Endothelial cell of umbilical vein (primary cell): ENCODE measurements at regions not wholly inside any gene's neighbourhood (a gene's known extent, or its start where the extent isn't known, plus 50 kb on each side); places are given as distances from the start of the nearest gene placed in this dataset.

Experiments
- BruUV-seq: library from RNA; stranded (reverse); fragments of 400-500 nt; replicated peaks from 2 replicates; lab custom pipeline; 2021; lab: Mats Ljungman, UMichigan
- CTCF ChIA-PET: fragments of 300-600, 350-600 bp; sonication (Branson Sonifier 250); formaldehyde crosslinking; loops from one replicate; lab custom pipeline; 2021; ENCODE audit warnings: antibody characterized with exemption, inconsistent platforms; lab: Charles Lee
- POLR2A ChIA-PET: fragments of 300-600, 350-600 bp; sonication (Branson Sonifier 250); formaldehyde crosslinking; loops from one replicate; lab custom pipeline; 2021; ENCODE audit warnings: antibody characterized with exemption, inconsistent platforms; lab: Charles Lee
- DNase-seq: peaks from one replicate; pipeline ENCODE4 v3.0.0-alpha.2; 2011; ENCODE audit warnings: low read depth, low spot score
- FAIRE-seq: peaks from 2 replicates; lab custom pipeline; 2011; peaks lifted over from hg19 to GRCh38; lab: Jason Lieb, UNC
- H2AFZ ChIP-seq: 2 replicates; pipeline ENCODE4 v1.6.0; 2012; ENCODE audit warnings: low read depth, low read length, control low read depth, inconsistent platforms
- H3K27ac ChIP-seq: 2 replicates; pipeline ENCODE4 v1.5.1; 2011; ENCODE audit warnings: low read depth, mild to moderate bottlenecking, control low read depth, low read length, moderate library complexity; ENCODE audit not compliant: insufficient read depth
- H3K27me3 ChIP-seq, 2 experiments: 2 replicates each; pipeline versions ENCODE4 v1.6.0 to v1.6.1; 2011; ENCODE audit warnings: low read length in 2 of 2, mixed read lengths in 1 of 2; ENCODE audit not compliant: control insufficient read depth in 2 of 2, insufficient read depth in 2 of 2
- H3K36me3 ChIP-seq, 2 experiments: 2 replicates in 1 of 2; 3 replicates in 1 of 2; pipeline ENCODE4 v1.5.1; 2011; ENCODE audit warnings: low read length in 2 of 2, mild to moderate bottlenecking in 1 of 2, moderate library complexity in 1 of 2; ENCODE audit not compliant: control insufficient read depth in 2 of 2, insufficient read depth in 2 of 2; ENCODE audit errors: extremely low read depth in 1 of 2
- H3K4me1 ChIP-seq: 3 replicates; pipeline ENCODE4 v1.5.1; 2011; ENCODE audit warnings: mild to moderate bottlenecking, low read length; ENCODE audit not compliant: control insufficient read depth, insufficient read depth; ENCODE audit errors: extremely low read depth
- H3K4me2 ChIP-seq: 2 replicates; pipeline ENCODE4 v1.6.1; 2011; ENCODE audit warnings: low read length, control low read depth, mixed read lengths; ENCODE audit not compliant: insufficient read depth
- H3K4me3 ChIP-seq, 3 experiments: fragments of 200-600 bp in 1 of 3; sonication (generic), shearing (Covaris generic) in 1 of 3; replicated peaks in 1 of 3; 2 replicates each; pipeline ENCODE4 v1.5.1; 2011 to 2016; ENCODE audit warnings: control low read depth in 3 of 3, low read length in 3 of 3, mild to moderate bottlenecking in 2 of 3, inconsistent platforms in 1 of 3, low read depth in 1 of 3, moderate library complexity in 1 of 3; ENCODE audit not compliant: insufficient read depth in 1 of 3
- H3K79me2 ChIP-seq: 2 replicates; pipeline ENCODE4 v1.6.0; 2012; ENCODE audit warnings: low read length, inconsistent platforms; ENCODE audit not compliant: control insufficient read depth, insufficient read depth
- H3K9ac ChIP-seq: replicated peaks from 2 replicates; pipeline ENCODE3; 2011; ENCODE audit warnings: low read length, control low read depth; ENCODE audit not compliant: insufficient read depth; ENCODE audit errors: extremely low read depth
- H3K9me1 ChIP-seq: replicated peaks from 3 replicates; pipeline ENCODE4 v1.6.0; 2011; ENCODE audit warnings: mild to moderate bottlenecking, low read length; ENCODE audit not compliant: control insufficient read depth, insufficient read depth; ENCODE audit errors: extremely low read depth
- H3K9me3 ChIP-seq: replicated peaks from 2 replicates; pipeline ENCODE4 v1.5.1; 2012; ENCODE audit warnings: low read length, inconsistent platforms; ENCODE audit not compliant: control insufficient read depth, insufficient read depth
- H4K20me1 ChIP-seq: replicated peaks from 2 replicates; pipeline ENCODE3; 2011; ENCODE audit warnings: mild to moderate bottlenecking, low read length; ENCODE audit not compliant: control insufficient read depth, insufficient read depth; ENCODE audit errors: extremely low read depth
- EZH2 ChIP-seq: IDR thresholded peaks from 2 replicates; pipeline ENCODE4 v1.6.1; 2012; ENCODE audit warnings: borderline replicate concordance, low read depth, mild to moderate bottlenecking, moderate library complexity, low read length, inconsistent platforms; ENCODE audit not compliant: severe bottlenecking
- FOS ChIP-seq: IDR thresholded peaks from 2 replicates; pipeline ENCODE4 v1.6.1; 2011; ENCODE audit warnings: mild to moderate bottlenecking, low read length, moderate library complexity, borderline replicate concordance; ENCODE audit not compliant: insufficient read depth
- GATA2 ChIP-seq: IDR thresholded peaks from 2 replicates; pipeline ENCODE4 v1.7.0; 2011; ENCODE audit warnings: low read depth, mild to moderate bottlenecking, moderate library complexity, mixed read lengths, low read length; ENCODE audit not compliant: insufficient read length, insufficient read depth
- JUN ChIP-seq: IDR thresholded peaks from 2 replicates; pipeline ENCODE4 v1.6.1; 2011; ENCODE audit warnings: borderline replicate concordance, low read depth; ENCODE audit not compliant: insufficient read length, insufficient read depth
- MYC ChIP-seq: IDR thresholded peaks from one replicate; pipeline ENCODE4 v1.6.1; 2011; ENCODE audit warnings: mild to moderate bottlenecking, low read depth, low read length
- POLR2A ChIP-seq: IDR thresholded peaks from 2 replicates; pipeline ENCODE4 v1.6.1; 2012; ENCODE audit warnings: low read depth, mild to moderate bottlenecking, control low read depth, low read length
- POLR2AphosphoS5 ChIP-seq: IDR thresholded peaks from 2 replicates; pipeline ENCODE4 v1.6.1; 2012; ENCODE audit warnings: low read depth, mild to moderate bottlenecking, control low read depth, low read length, moderate library complexity; ENCODE audit not compliant: insufficient read depth
- dilution Hi-C: fragments of 300-500 bp; cut with MboI; formaldehyde crosslinking; loops from one replicate; pipeline ENCODE4 v1.15.0; 2019; ENCODE audit warnings: low sequenced_read_pairs; ENCODE audit not compliant: extremely low pct_ligation_motif_present
- intact Hi-C: fragments of 100-400 bp; cut with micrococcal nuclease; formaldehyde crosslinking; loops from one replicate; pipeline ENCODE4 v1.10.0; 2022
- TF ChIP-seq, protein P1 (sequence below), 2 donors: IDR thresholded peaks; 1 replicate in 1 of 2; 2 replicates in 1 of 2; pipeline ENCODE4 v1.5.1; 2011; ENCODE audit warnings: low read length in 2 of 2, mild to moderate bottlenecking in 2 of 2, moderate library complexity in 2 of 2, control low read depth in 1 of 2, inconsistent platforms in 1 of 2, low read depth in 1 of 2; ENCODE audit not compliant: insufficient read depth in 1 of 2; ENCODE audit errors: extremely low read depth in 1 of 2
- TF ChIP-seq, protein P2 (sequence below): IDR thresholded peaks from 2 replicates; pipeline ENCODE4 v1.6.1; 2011; ENCODE audit not compliant: insufficient read depth, insufficient read length

DNA sequence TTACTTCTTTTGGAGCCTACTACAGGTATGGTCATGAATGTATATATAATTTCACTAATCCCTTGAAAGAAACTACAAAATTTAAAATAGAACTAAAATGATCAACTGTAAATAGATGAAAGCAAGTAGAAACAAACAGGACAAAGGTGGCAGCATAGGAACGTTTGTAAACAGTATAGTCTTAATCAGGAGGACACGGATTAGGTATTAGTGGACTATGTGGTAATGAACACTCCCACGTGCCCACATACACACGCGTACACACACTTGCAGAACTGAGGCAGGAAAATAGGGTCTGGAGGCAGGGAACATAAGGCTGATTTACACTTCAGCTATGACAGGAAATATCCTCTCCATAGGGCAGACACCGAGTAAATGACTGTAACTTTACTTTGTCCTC, 1397.8 kb downstream of the NCAM2 start:
- H3K79me2 ChIP-seq = no peaks in the 10 kb centered on the region

More for the DNA sequence above, 1397.8 kb downstream of the NCAM2 start:
- CTCF ChIA-PET = no interaction called here
- H3K27me3 ChIP-seq = no peaks in the 10 kb centered on the region
- TF ChIP-seq MYC (no peak), EZH2 (no peak), JUN (no peak), FOS (no peak), POLR2AphosphoS5 (no peak), GATA2 (no peak), POLR2A (no peak)
- TF ChIP-seq, protein P1, sequence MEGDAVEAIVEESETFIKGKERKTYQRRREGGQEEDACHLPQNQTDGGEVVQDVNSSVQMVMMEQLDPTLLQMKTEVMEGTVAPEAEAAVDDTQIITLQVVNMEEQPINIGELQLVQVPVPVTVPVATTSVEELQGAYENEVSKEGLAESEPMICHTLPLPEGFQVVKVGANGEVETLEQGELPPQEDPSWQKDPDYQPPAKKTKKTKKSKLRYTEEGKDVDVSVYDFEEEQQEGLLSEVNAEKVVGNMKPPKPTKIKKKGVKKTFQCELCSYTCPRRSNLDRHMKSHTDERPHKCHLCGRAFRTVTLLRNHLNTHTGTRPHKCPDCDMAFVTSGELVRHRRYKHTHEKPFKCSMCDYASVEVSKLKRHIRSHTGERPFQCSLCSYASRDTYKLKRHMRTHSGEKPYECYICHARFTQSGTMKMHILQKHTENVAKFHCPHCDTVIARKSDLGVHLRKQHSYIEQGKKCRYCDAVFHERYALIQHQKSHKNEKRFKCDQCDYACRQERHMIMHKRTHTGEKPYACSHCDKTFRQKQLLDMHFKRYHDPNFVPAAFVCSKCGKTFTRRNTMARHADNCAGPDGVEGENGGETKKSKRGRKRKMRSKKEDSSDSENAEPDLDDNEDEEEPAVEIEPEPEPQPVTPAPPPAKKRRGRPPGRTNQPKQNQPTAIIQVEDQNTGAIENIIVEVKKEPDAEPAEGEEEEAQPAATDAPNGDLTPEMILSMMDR (IDR thresholded peaks at IDR 0.05; ENCODE audit: extremely low read depth in 1 of 2, insufficient read depth in 1 of 2, low read depth in 1 of 2, low read length in 2 of 2) = no peak
- TF ChIP-seq, protein P2, sequence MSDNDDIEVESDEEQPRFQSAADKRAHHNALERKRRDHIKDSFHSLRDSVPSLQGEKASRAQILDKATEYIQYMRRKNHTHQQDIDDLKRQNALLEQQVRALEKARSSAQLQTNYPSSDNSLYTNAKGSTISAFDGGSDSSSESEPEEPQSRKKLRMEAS = no peak
- no peaks in the 10 kb centered on the region for H3K9me3 ChIP-seq
- H3K9ac ChIP-seq = no peak overlapping the region
- no peak overlapping the region for H2AFZ ChIP-seq
- intact Hi-C loops (no loop called here), dilution Hi-C loops (no loop called here)
- no peaks in the 10 kb centered on the region for H3K4me1 ChIP-seq
- no peaks in the 10 kb centered on the region for H3K36me3 ChIP-seq
- no TSS peak for BruUV-seq
- H3K9me1 ChIP-seq = no peaks in the 10 kb centered on the region
- H3K4me2 ChIP-seq = no peak overlapping the region
- FAIRE-seq (no peak), DNase-seq (no peak)
- no peak overlapping the region for H3K27ac ChIP-seq
- H3K4me3 ChIP-seq = no peak overlapping the region
- no peaks in the 10 kb centered on the region for H4K20me1 ChIP-seq
- POLR2A ChIA-PET = no interaction called here
